GM12878 (cell line): ENCODE measurements at regions not wholly inside any gene's neighbourhood (a gene's known extent, or its start where the extent isn't known, plus 50 kb on each side); places are given as distances from the start of the nearest gene placed in this dataset.

Experiments used
- ATAC-seq: fragments of 200-7000 bp; cut with Tn5 transposase; 3 replicates; pipeline ENCODE4 v1.9.1; 2020; ENCODE audit warnings: mild to moderate bottlenecking, moderate library complexity
- BruUV-seq: library from RNA; stranded (reverse); fragments of 400-500 nt; replicated peaks from 2 replicates; lab custom pipeline; 2021; lab: Mats Ljungman, UMichigan
- CTCF ChIA-PET: fragments of 300-600 bp; sonication (Branson Sonifier 250); formaldehyde crosslinking; extraction: SDS; loops from one replicate; lab custom pipeline; 2021; ENCODE audit warnings: inconsistent platforms; lab: Yijun Ruan, JAX
- POLR2A ChIA-PET: fragments of 350-600 bp; formaldehyde crosslinking; extraction: SDS; loops from one replicate; lab custom pipeline; 2021; ENCODE audit warnings: inconsistent platforms; lab: Charles Lee
- RAD21 ChIA-PET: fragments of 300-600 bp; sonication (Branson Sonifier 250); formaldehyde crosslinking; loops from one replicate; lab custom pipeline; 2023; ENCODE audit warnings: antibody characterized with exemption; ENCODE audit not compliant: unreplicated experiment; lab: Charles Lee
- SMC1A ChIA-PET: fragments of 300-600 bp; sonication (Branson Sonifier 250); formaldehyde crosslinking; loops from one replicate; lab custom pipeline; 2023; ENCODE audit not compliant: unreplicated experiment, uncharacterized antibody; lab: Charles Lee
- DNase-seq: peaks from one replicate; pipeline ENCODE4 v3.0.0-alpha.2; 2011; ENCODE audit warnings: low read depth, low spot score
- FAIRE-seq: peaks from 3 replicates; lab custom pipeline; 2011; peaks lifted over from hg19 to GRCh38; lab: Jason Lieb, UNC
- H2AFZ ChIP-seq: 2 replicates; pipeline ENCODE4 v1.6.0; 2011; ENCODE audit warnings: low read depth, low read length, control low read depth; ENCODE audit not compliant: control insufficient read depth
- H3K27ac ChIP-seq: 2 replicates; pipeline ENCODE4 v1.5.1; 2011; ENCODE audit warnings: control low read depth; ENCODE audit not compliant: control insufficient read depth, insufficient read depth
- H3K27me3 ChIP-seq, 2 experiments: replicated peaks in 1 of 2; 2 replicates each; pipeline versions ENCODE4 v1.6.0 to v1.6.1; 2011; ENCODE audit warnings: low read length in 1 of 2; ENCODE audit not compliant: control insufficient read depth in 2 of 2, insufficient read depth in 2 of 2
- H3K36me3 ChIP-seq, 2 experiments: 2 replicates each; pipeline ENCODE4 v1.5.1; 2011; ENCODE audit warnings: low read length in 1 of 2; ENCODE audit not compliant: control insufficient read depth in 2 of 2, insufficient read depth in 2 of 2
- H3K4me1 ChIP-seq: 2 replicates; pipeline ENCODE4 v1.6.1; 2011; ENCODE audit warnings: mild to moderate bottlenecking, low read length, moderate library complexity, mixed read lengths; ENCODE audit not compliant: control insufficient read depth, insufficient read depth
- H3K4me2 ChIP-seq: 2 replicates; pipeline ENCODE4 v1.6.0; 2011; ENCODE audit warnings: control low read depth; ENCODE audit not compliant: control insufficient read depth, insufficient read depth
- H3K4me3 ChIP-seq: fragments of 200-600 bp; sonication (generic); 2 replicates; pipeline ENCODE4 v1.5.1; 2016
- H3K79me2 ChIP-seq: 2 replicates; pipeline ENCODE4 v1.6.0; 2011; ENCODE audit warnings: low read length; ENCODE audit not compliant: control insufficient read depth, insufficient read depth
- H3K9ac ChIP-seq: 2 replicates; pipeline ENCODE4 v1.8.0; 2011; ENCODE audit warnings: low read length, control low read depth, mixed read lengths; ENCODE audit not compliant: control insufficient read depth, insufficient read depth
- H3K9me3 ChIP-seq: replicated peaks from 3 replicates; pipeline ENCODE4 v1.5.1; 2011; ENCODE audit warnings: mild to moderate bottlenecking, low read length; ENCODE audit not compliant: control insufficient read depth, insufficient read depth
- H4K20me1 ChIP-seq: 2 replicates; pipeline ENCODE4 v1.6.0; 2011; ENCODE audit not compliant: control insufficient read depth, insufficient read depth
- BCL11A ChIP-seq: IDR thresholded peaks from 2 replicates; pipeline ENCODE4 v1.6.1; 2011; ENCODE audit warnings: low read depth, low read length
- EZH2 ChIP-seq: IDR thresholded peaks from 2 replicates; pipeline ENCODE4 v1.6.1; 2012; ENCODE audit warnings: low read depth, mild to moderate bottlenecking, control low read depth, inconsistent platforms, low read length, borderline replicate concordance; ENCODE audit not compliant: control insufficient read depth
- HDGF ChIP-seq: fragments of 450-650 bp; IDR thresholded peaks from 2 replicates; pipeline ENCODE4 v1.6.1; 2016; ENCODE audit warnings: antibody characterized with exemption
- IKZF1 ChIP-seq: fragments of 450-650 bp; conservative IDR thresholded peaks from 2 replicates; pipeline ENCODE4 v1.6.1; 2017; ENCODE audit warnings: antibody characterized with exemption, mild to moderate bottlenecking
- MYC ChIP-seq: IDR thresholded peaks from 2 replicates; pipeline ENCODE4 v1.6.1; 2011; ENCODE audit warnings: mild to moderate bottlenecking, low read length, moderate library complexity, inconsistent platforms; ENCODE audit not compliant: insufficient read depth, insufficient replicate concordance, insufficient read length, severe bottlenecking
- RELA ChIP-seq: fragments of 450-650 bp; IDR thresholded peaks from 2 replicates; pipeline ENCODE4 v1.8.0; 2014; ENCODE audit warnings: borderline replicate concordance; ENCODE audit not compliant: partially characterized antibody
- SMAD5 ChIP-seq: IDR thresholded peaks from 2 replicates; pipeline ENCODE4 v1.6.1; 2016; ENCODE audit warnings: antibody characterized with exemption, low read depth
- SMC3 ChIP-seq: IDR thresholded peaks from 2 replicates; pipeline ENCODE4 v1.6.1; 2011; ENCODE audit warnings: low read length, improper control_type of control experiment, borderline replicate concordance
- TAF1 ChIP-seq: IDR thresholded peaks from 2 replicates; pipeline ENCODE4 v1.6.1; 2011; ENCODE audit warnings: mild to moderate bottlenecking, low read depth, low read length, borderline replicate concordance
- TARDBP ChIP-seq: IDR thresholded peaks from 2 replicates; pipeline ENCODE4 v1.6.1; 2016; ENCODE audit warnings: borderline replicate concordance
- TCF7 ChIP-seq: IDR thresholded peaks from 2 replicates; pipeline ENCODE4 v1.6.1; 2014; ENCODE audit warnings: antibody characterized with exemption, borderline replicate concordance
- YBX1 ChIP-seq: fragments of 450-650 bp; IDR thresholded peaks from 2 replicates; pipeline ENCODE4 v1.6.1; 2016; ENCODE audit warnings: antibody characterized with exemption
- ZNF217 ChIP-seq: fragments of 450-650 bp; IDR thresholded peaks from 2 replicates; pipeline ENCODE4 v1.6.1; 2017; ENCODE audit warnings: antibody characterized with exemption, mild to moderate bottlenecking
- ZNF274 ChIP-seq: IDR thresholded peaks from one replicate; pipeline ENCODE4 v1.8.0; 2011; ENCODE audit not compliant: insufficient read length, insufficient read depth
- ZNF384 ChIP-seq: IDR thresholded peaks from 2 replicates; pipeline ENCODE4 v1.6.1; 2012; ENCODE audit warnings: low read depth, mild to moderate bottlenecking, low read length, improper control_type of control experiment, borderline replicate concordance
- ZSCAN29 ChIP-seq: fragments of 450-650 bp; IDR thresholded peaks from 2 replicates; pipeline ENCODE4 v1.6.1; 2017; ENCODE audit warnings: mild to moderate bottlenecking, moderate library complexity
- WGBS: methylation state at CpG from one replicate; pipeline ENCODE4 v1.1.6; 2016; ENCODE audit warnings: low lambda C conversion rate; ENCODE audit not compliant: insufficient replicate concordance, insufficient coverage; ENCODE audit errors: missing lambda C conversion rate; 5-methylcytosine and 5-hydroxymethylcytosine counted together
- in situ Hi-C: fragments of 300-500 bp; cut with MboI; formaldehyde crosslinking; loops from 9 replicates; pipeline ENCODE4 v1.14.3; 2018; ENCODE audit warnings: mixed read lengths
- intact Hi-C: fragments of 100-400 bp; cut with micrococcal nuclease; formaldehyde crosslinking; loops from one replicate; pipeline ENCODE4 v1.14.2; 2022; ENCODE audit not compliant: unreplicated experiment
- TF ChIP-seq, protein P1 (sequence below): fragments of 450-650 bp; IDR thresholded peaks from 2 replicates; pipeline ENCODE4 v1.6.1; 2018; ENCODE audit warnings: borderline replicate concordance, mild to moderate bottlenecking; ENCODE audit not compliant: partially characterized antibody
- TF ChIP-seq, protein P2 (sequence below): fragments of 450-650 bp; IDR thresholded peaks from 2 replicates; pipeline ENCODE4 v1.6.1; 2017; ENCODE audit warnings: mild to moderate bottlenecking, moderate library complexity
- TF ChIP-seq, protein P3 (sequence below): fragments of 450-650 bp; IDR thresholded peaks from 2 replicates; pipeline ENCODE4 v1.6.1; 2014; ENCODE audit warnings: mild to moderate bottlenecking

DNA sequence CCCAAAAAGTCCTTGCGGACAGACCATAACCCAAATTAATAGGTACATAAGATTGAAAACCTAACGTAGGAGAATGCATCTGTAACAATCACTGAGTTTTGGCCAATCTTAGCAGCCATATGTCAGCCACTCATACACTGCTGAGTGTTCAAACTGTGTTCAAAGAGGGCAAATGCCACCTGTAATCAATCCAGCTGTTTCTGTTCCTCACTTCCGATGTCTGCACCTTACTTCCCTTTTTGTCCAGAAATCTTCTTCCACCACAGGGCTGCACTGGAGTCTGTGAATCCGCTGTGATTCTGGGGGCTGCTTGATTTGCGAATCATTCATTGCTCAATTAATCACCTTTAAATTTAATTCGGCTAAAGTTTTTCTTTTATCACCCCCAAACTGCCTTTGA is 263.9 kb downstream of the ICE1 start:
- ChIA-PET CTCF (no interaction called here), SMC1A (no interaction called here), RAD21 (no interaction called here), POLR2A (no interaction called here)
- intact Hi-C loops (no loop called here), in situ Hi-C loops (no loop called here)
- Histone ChIP-seq H3K27ac (no peak overlapping the region), H3K9ac (no peak overlapping the region), H2AFZ (no peak overlapping the region), H3K9me3 (no peaks in the 10 kb centered on the region; the same call in 2 of the 3 replicates), H3K4me3 (no peak overlapping the region), H3K36me3 (no peaks in the 10 kb centered on the region), H3K4me1 (no peaks in the 10 kb centered on the region), H4K20me1 (no peaks in the 10 kb centered on the region), H3K4me2 (no peak overlapping the region), H3K79me2 (no peaks in the 10 kb centered on the region), H3K27me3 (no peaks in the 10 kb centered on the region)
- WGBS, result 67% methylated on average over 6 of the region's 6 CpGs
- no TSS peak for BruUV-seq
- DNase-seq (no peak), ATAC-seq (no peak), FAIRE-seq (no peak)
- TF ChIP-seq ZNF274, result no peak
- TF ChIP-seq, protein P1, sequence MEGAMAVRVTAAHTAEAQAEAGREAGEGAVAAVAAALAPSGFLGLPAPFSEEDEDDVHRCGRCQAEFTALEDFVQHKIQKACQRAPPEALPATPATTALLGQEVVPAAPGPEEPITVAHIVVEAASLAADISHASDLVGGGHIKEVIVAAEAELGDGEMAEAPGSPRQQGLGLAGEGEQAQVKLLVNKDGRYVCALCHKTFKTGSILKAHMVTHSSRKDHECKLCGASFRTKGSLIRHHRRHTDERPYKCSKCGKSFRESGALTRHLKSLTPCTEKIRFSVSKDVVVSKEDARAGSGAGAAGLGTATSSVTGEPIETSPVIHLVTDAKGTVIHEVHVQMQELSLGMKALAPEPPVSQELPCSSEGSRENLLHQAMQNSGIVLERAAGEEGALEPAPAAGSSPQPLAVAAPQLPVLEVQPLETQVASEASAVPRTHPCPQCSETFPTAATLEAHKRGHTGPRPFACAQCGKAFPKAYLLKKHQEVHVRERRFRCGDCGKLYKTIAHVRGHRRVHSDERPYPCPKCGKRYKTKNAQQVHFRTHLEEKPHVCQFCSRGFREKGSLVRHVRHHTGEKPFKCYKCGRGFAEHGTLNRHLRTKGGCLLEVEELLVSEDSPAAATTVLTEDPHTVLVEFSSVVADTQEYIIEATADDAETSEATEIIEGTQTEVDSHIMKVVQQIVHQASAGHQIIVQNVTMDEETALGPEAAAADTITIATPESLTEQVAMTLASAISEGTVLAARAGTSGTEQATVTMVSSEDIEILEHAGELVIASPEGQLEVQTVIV, result no peak
- TF ChIP-seq TAF1, result no peak
- no peak for TF ChIP-seq EZH2
- TF ChIP-seq ZSCAN29, result no peak
- TF ChIP-seq, protein P2, sequence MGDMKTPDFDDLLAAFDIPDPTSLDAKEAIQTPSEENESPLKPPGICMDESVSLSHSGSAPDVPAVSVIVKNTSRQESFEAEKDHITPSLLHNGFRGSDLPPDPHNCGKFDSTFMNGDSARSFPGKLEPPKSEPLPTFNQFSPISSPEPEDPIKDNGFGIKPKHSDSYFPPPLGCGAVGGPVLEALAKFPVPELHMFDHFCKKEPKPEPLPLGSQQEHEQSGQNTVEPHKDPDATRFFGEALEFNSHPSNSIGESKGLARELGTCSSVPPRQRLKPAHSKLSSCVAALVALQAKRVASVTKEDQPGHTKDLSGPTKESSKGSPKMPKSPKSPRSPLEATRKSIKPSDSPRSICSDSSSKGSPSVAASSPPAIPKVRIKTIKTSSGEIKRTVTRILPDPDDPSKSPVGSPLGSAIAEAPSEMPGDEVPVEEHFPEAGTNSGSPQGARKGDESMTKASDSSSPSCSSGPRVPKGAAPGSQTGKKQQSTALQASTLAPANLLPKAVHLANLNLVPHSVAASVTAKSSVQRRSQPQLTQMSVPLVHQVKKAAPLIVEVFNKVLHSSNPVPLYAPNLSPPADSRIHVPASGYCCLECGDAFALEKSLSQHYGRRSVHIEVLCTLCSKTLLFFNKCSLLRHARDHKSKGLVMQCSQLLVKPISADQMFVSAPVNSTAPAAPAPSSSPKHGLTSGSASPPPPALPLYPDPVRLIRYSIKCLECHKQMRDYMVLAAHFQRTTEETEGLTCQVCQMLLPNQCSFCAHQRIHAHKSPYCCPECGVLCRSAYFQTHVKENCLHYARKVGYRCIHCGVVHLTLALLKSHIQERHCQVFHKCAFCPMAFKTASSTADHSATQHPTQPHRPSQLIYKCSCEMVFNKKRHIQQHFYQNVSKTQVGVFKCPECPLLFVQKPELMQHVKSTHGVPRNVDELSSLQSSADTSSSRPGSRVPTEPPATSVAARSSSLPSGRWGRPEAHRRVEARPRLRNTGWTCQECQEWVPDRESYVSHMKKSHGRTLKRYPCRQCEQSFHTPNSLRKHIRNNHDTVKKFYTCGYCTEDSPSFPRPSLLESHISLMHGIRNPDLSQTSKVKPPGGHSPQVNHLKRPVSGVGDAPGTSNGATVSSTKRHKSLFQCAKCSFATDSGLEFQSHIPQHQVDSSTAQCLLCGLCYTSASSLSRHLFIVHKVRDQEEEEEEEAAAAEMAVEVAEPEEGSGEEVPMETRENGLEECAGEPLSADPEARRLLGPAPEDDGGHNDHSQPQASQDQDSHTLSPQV, result no peak
- no peak for TF ChIP-seq RELA
- TF ChIP-seq YBX1, result no peak
- no peak for TF ChIP-seq TCF7
- TF ChIP-seq, protein P3, sequence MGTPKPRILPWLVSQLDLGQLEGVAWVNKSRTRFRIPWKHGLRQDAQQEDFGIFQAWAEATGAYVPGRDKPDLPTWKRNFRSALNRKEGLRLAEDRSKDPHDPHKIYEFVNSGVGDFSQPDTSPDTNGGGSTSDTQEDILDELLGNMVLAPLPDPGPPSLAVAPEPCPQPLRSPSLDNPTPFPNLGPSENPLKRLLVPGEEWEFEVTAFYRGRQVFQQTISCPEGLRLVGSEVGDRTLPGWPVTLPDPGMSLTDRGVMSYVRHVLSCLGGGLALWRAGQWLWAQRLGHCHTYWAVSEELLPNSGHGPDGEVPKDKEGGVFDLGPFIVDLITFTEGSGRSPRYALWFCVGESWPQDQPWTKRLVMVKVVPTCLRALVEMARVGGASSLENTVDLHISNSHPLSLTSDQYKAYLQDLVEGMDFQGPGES, result no peak
- TF ChIP-seq HDGF, result no peak
- TF ChIP-seq BCL11A, result no peak
- TF ChIP-seq SMC3, result no peak
- TF ChIP-seq MYC, result no peak
- TF ChIP-seq IKZF1, result no peak
- TF ChIP-seq TARDBP, result no peak
- TF ChIP-seq ZNF217, result no peak
- no peak for TF ChIP-seq ZNF384
- no peak for TF ChIP-seq SMAD5
